ENCODE measurements at regions not wholly inside any gene's neighbourhood (a gene's known extent, or its start where the extent isn't known, plus 50 kb on each side); places are given as distances from the start of the nearest gene placed in this dataset.

GRCh38 chr14:89589400-89590118 is 172.5 kb upstream of the FOXN3 start:
- Histone ChIP-seq H4K20me1 (ENCODE audit: insufficient read depth, low read length) (no peaks in the 10 kb centered on the region), H3K4me2 (ENCODE audit: insufficient read depth, low read length) (no peak overlapping the region), H3K9me3 (ENCODE audit: low read depth, low read length) (no peaks in the 10 kb centered on the region), H3K27ac (ENCODE audit: low read depth, low read length) (no peak overlapping the region), H2AFZ (ENCODE audit: low read length) (no peak overlapping the region), H3K79me2 (ENCODE audit: insufficient read depth, low read length) (no peaks in the 10 kb centered on the region), H3K36me3 (ENCODE audit: insufficient read depth, low read length) (no peaks in the 10 kb centered on the region), H3K27me3 (ENCODE audit: insufficient read depth, low read length) (no peaks in the 10 kb centered on the region), H3K4me1 (ENCODE audit: insufficient read depth, low read length) (no peaks in the 10 kb centered on the region), H3K4me3 (ENCODE audit: insufficient read depth, low read length) (no peak overlapping the region)
- TF ChIP-seq CTCF (IDR thresholded peaks at IDR 0.05; ENCODE audit: extremely low read depth, low read depth, low read length) = no peak
- no peak for DNase-seq (ENCODE audit: insufficient read length, low spot score, missing footprints)

- H3K9me3 ChIP-seq (ENCODE audit: low read depth, low read length) = no peaks in the 10 kb centered on the region
- no peak for TF ChIP-seq CTCF (IDR thresholded peaks at IDR 0.05; ENCODE audit: extremely low read depth, low read depth, low read length)
- H4K20me1 ChIP-seq (ENCODE audit: insufficient read depth, low read length) = no peaks in the 10 kb centered on the region
- H3K4me2 ChIP-seq (ENCODE audit: insufficient read depth, low read length) = no peak overlapping the region
- H3K27ac ChIP-seq (ENCODE audit: low read depth, low read length) = no peak overlapping the region
- no peaks in the 10 kb centered on the region for H3K27me3 ChIP-seq (ENCODE audit: insufficient read depth, low read length)
- no peaks in the 10 kb centered on the region for H3K36me3 ChIP-seq (ENCODE audit: insufficient read depth, low read length)
- no peaks in the 10 kb centered on the region for H3K4me1 ChIP-seq (ENCODE audit: insufficient read depth, low read length)
- no peak for DNase-seq (ENCODE audit: insufficient read length, low spot score, missing footprints)
- no peak overlapping the region for H3K4me3 ChIP-seq (ENCODE audit: insufficient read depth, low read length)
- H3K79me2 ChIP-seq (ENCODE audit: insufficient read depth, low read length) = no peaks in the 10 kb centered on the region
- no peak overlapping the region for H2AFZ ChIP-seq (ENCODE audit: low read length)
Observed at GRCh38 chr14:89588840-89589296, 171.8 kb upstream of the FOXN3 start.

- H3K4me3 ChIP-seq (ENCODE audit: insufficient read depth, low read length) = no peak overlapping the region
- no peak overlapping the region for H2AFZ ChIP-seq (ENCODE audit: low read length)
- H3K79me2 ChIP-seq (ENCODE audit: insufficient read depth, low read length) = no peaks in the 10 kb centered on the region
- no peak for DNase-seq (ENCODE audit: insufficient read length, low spot score, missing footprints)
- TF ChIP-seq CTCF (IDR thresholded peaks at IDR 0.05; ENCODE audit: extremely low read depth, low read depth, low read length) = no peak
- no peaks in the 10 kb centered on the region for H3K36me3 ChIP-seq (ENCODE audit: insufficient read depth, low read length)
- no peak overlapping the region for H3K4me2 ChIP-seq (ENCODE audit: insufficient read depth, low read length)
- H3K27ac ChIP-seq (ENCODE audit: low read depth, low read length) = no peak overlapping the region
- no peaks in the 10 kb centered on the region for H3K27me3 ChIP-seq (ENCODE audit: insufficient read depth, low read length)
- no peaks in the 10 kb centered on the region for H4K20me1 ChIP-seq (ENCODE audit: insufficient read depth, low read length)
- H3K9me3 ChIP-seq (ENCODE audit: low read depth, low read length) = no peaks in the 10 kb centered on the region
- H3K4me1 ChIP-seq (ENCODE audit: insufficient read depth, low read length) = no peaks in the 10 kb centered on the region
Observed at GRCh38 chr14:89588016-89588415, 171.0 kb upstream of the FOXN3 start.

GRCh38 chr14:89587136-89587420 is 170.0 kb upstream of the FOXN3 start:
- Histone ChIP-seq H3K9me3 (ENCODE audit: low read depth, low read length) (no peaks in the 10 kb centered on the region), H3K4me2 (ENCODE audit: insufficient read depth, low read length) (no peak overlapping the region), H3K27me3 (ENCODE audit: insufficient read depth, low read length) (no peaks in the 10 kb centered on the region), H3K79me2 (ENCODE audit: insufficient read depth, low read length) (no peaks in the 10 kb centered on the region), H3K4me3 (ENCODE audit: insufficient read depth, low read length) (no peak overlapping the region), H3K4me1 (ENCODE audit: insufficient read depth, low read length) (no peaks in the 10 kb centered on the region), H3K36me3 (ENCODE audit: insufficient read depth, low read length) (no peaks in the 10 kb centered on the region), H3K27ac (ENCODE audit: low read depth, low read length) (no peak overlapping the region), H4K20me1 (ENCODE audit: insufficient read depth, low read length) (no peaks in the 10 kb centered on the region), H2AFZ (ENCODE audit: low read length) (no peak overlapping the region)
- TF ChIP-seq CTCF (IDR thresholded peaks at IDR 0.05; ENCODE audit: extremely low read depth, low read depth, low read length) = no peak
- DNase-seq (ENCODE audit: insufficient read length, low spot score, missing footprints) = no peak

Data from osteoblast (primary cell).